Gastroesophageal sphincter (tissue), 3 donors: ENCODE measurements at regions not wholly inside any gene's neighbourhood (a gene's known extent, or its start where the extent isn't known, plus 50 kb on each side); places are given as distances from the start of the nearest gene placed in this dataset.

ENCODE experiments used
- CTCF ChIP-seq, 4 experiments: fragments of 200-600 bp in 2 of 4; fragments of 450-650 bp in 2 of 4; sonication (generic) in 1 of 4; IDR thresholded peaks; one replicate each; pipeline ENCODE4 v1.5.1; 2017 to 2019; ENCODE audit warnings: antibody characterized with exemption in 4 of 4, mild to moderate bottlenecking in 2 of 4, moderate library complexity in 2 of 4
- EP300 ChIP-seq: sonication (generic); formaldehyde crosslinking; IDR thresholded peaks from one replicate; pipeline ENCODE4 v1.6.1; 2017; ENCODE audit warnings: antibody characterized with exemption, mild to moderate bottlenecking
- POLR2A ChIP-seq, 2 donors: fragments of 450-650 bp; IDR thresholded peaks; one replicate each; pipeline ENCODE4 v1.6.1; 2017; ENCODE audit warnings: antibody characterized with exemption in 2 of 2, mild to moderate bottlenecking in 2 of 2, moderate library complexity in 1 of 2
- POLR2AphosphoS5 ChIP-seq: sonication (generic); formaldehyde crosslinking; IDR thresholded peaks from one replicate; pipeline ENCODE4 v1.6.1; 2017; ENCODE audit warnings: antibody characterized with exemption

DNA sequence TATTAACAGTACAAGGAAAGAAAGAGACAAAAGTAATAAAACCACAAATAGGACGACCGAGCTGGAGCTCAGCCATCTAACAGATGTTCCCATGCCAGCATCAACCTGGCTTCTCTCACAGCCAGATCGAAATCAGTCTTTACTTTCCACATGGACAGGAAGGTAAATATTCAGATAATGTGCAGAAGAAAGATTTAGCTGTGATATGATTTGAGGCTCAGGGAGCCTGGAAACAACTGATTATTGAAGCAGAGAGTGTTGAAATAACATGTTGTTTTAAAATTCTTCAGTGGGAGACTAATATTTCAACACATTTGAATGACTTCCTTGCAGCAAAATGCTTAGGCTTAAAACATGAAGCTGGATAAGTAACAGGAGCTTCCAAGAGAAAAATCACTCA is 546.8 kb downstream of the ETS1 start:
- TF ChIP-seq CTCF (IDR thresholded peaks at IDR 0.05) (no peak), EP300 (no peak), POLR2AphosphoS5 (no peak), POLR2A (IDR thresholded peaks at IDR 0.05) (no peak)
